HEK293T (cell line): ENCODE measurements at regions not wholly inside any gene's neighbourhood (a gene's known extent, or its start where the extent isn't known, plus 50 kb on each side); places are given as distances from the start of the nearest gene placed in this dataset.
A peak's percentile ranks its signal among the peaks of the same experiment; 100 is the strongest.

Experiments
- CTCF ChIA-PET: fragments of 350-600 bp; formaldehyde crosslinking; extraction: SDS; loops from one replicate; lab custom pipeline; 2021; ENCODE audit warnings: antibody characterized with exemption, inconsistent platforms; lab: Yijun Ruan, JAX
- POLR2A ChIA-PET: fragments of 350-600 bp; formaldehyde crosslinking; extraction: SDS; loops from one replicate; lab custom pipeline; 2020; ENCODE audit warnings: antibody characterized with exemption, inconsistent platforms; lab: Yijun Ruan, JAX
- DNase-seq: peaks from one replicate; pipeline ENCODE4 v3.0.0; 2012; ENCODE audit warnings: mixed read lengths; ENCODE audit errors: extremely low spot score
- ARNT ChIP-seq: fragments of 450-650 bp; IDR thresholded peaks from 2 replicates; pipeline ENCODE4 v1.6.1; 2017; ENCODE audit warnings: mild to moderate bottlenecking
- BHLHE40 ChIP-seq: fragments of 450-650 bp; IDR thresholded peaks from 2 replicates; pipeline ENCODE4 v1.6.1; 2016; ENCODE audit warnings: mild to moderate bottlenecking, moderate library complexity, borderline replicate concordance
- CTBP1 ChIP-seq: fragments of 450-650 bp; IDR thresholded peaks from 2 replicates; pipeline ENCODE4 v1.6.1; 2016; ENCODE audit warnings: borderline replicate concordance
- ELF4 ChIP-seq: fragments of 450-650 bp; IDR thresholded peaks from 2 replicates; pipeline ENCODE4 v1.6.1; 2017; ENCODE audit warnings: antibody characterized with exemption
- FOXA1 ChIP-seq: fragments of 450-650 bp; IDR thresholded peaks from 2 replicates; pipeline ENCODE4 v1.6.1; 2016; ENCODE audit warnings: mild to moderate bottlenecking
- FOXK2 ChIP-seq: fragments of 450-650 bp; IDR thresholded peaks from 2 replicates; pipeline ENCODE4 v1.6.1; 2016; ENCODE audit warnings: mild to moderate bottlenecking
- FOXM1 ChIP-seq: fragments of 450-650 bp; IDR thresholded peaks from 2 replicates; pipeline ENCODE4 v1.6.1; 2017; ENCODE audit warnings: mild to moderate bottlenecking, borderline replicate concordance
- HDGF ChIP-seq: fragments of 450-650 bp; IDR thresholded peaks from 2 replicates; pipeline ENCODE4 v1.6.1; 2017; ENCODE audit warnings: antibody characterized with exemption, borderline replicate concordance
- L3MBTL2 ChIP-seq: fragments of 450-650 bp; conservative IDR thresholded peaks from 2 replicates; pipeline ENCODE4 v1.6.1; 2016; ENCODE audit warnings: mild to moderate bottlenecking
- LEF1 ChIP-seq: fragments of 450-650 bp; IDR thresholded peaks from 2 replicates; pipeline ENCODE4 v1.6.1; 2017; ENCODE audit warnings: mild to moderate bottlenecking, borderline replicate concordance
- NFRKB ChIP-seq: fragments of 450-650 bp; IDR thresholded peaks from 2 replicates; pipeline ENCODE4 v1.6.1; 2016; ENCODE audit warnings: mild to moderate bottlenecking, moderate library complexity
- PKNOX1 ChIP-seq: fragments of 450-650 bp; IDR thresholded peaks from 2 replicates; pipeline ENCODE4 v1.6.1; 2016
- SP1 ChIP-seq: fragments of 450-650 bp; IDR thresholded peaks from 2 replicates; pipeline ENCODE4 v1.6.1; 2017
- SUZ12 ChIP-seq: fragments of 450-650 bp; IDR thresholded peaks from 2 replicates; pipeline ENCODE4 v1.6.1; 2016; ENCODE audit warnings: mild to moderate bottlenecking
- TARDBP ChIP-seq: fragments of 450-650 bp; IDR thresholded peaks from 2 replicates; pipeline ENCODE4 v1.6.1; 2016
- ZNF384 ChIP-seq: fragments of 450-650 bp; IDR thresholded peaks from 2 replicates; pipeline ENCODE4 v1.6.1; 2016

- no peak for TF ChIP-seq ZNF384
- TF ChIP-seq TARDBP: no peak
- TF ChIP-seq BHLHE40: no peak
- no peak for TF ChIP-seq CTBP1
- no peak for TF ChIP-seq NFRKB
- no peak for TF ChIP-seq FOXA1
- no peak for TF ChIP-seq SP1
- TF ChIP-seq L3MBTL2: no peak
- no peak for TF ChIP-seq FOXK2
- no peak for DNase-seq
- CTCF ChIA-PET: interaction anchor here (0.6 to 2.0 kb wide), 3 partner anchors 10 to 584 kb away, joined by 3 to 9 read pairs (median 3); no protein-coding TSS in a partner anchor
Measured at GRCh38 chr7:130912082-130912861, 178.3 kb upstream of the KLF14 start.

GRCh38 chr7:130912862-130913638, 179.0 kb upstream of the KLF14 start:
- ChIA-PET CTCF (interaction anchor here (0.7 to 2.0 kb wide), 3 partner anchors 10 to 69 kb away, joined by 3 to 9 read pairs (median 3); no protein-coding TSS in a partner anchor), POLR2A (interaction anchor here (0.6 to 2.7 kb wide), 6 partner anchors 8 to 483 kb away, joined by 3 to 11 read pairs (median 3); no protein-coding TSS in a partner anchor)

More at GRCh38 chr7:130912082-130912861, 178.3 kb upstream of the KLF14 start:
- POLR2A ChIA-PET: interaction anchor here (0.7 to 2.7 kb wide), 3 partner anchors 9 to 33 kb away, joined by 3 to 11 read pairs (median 3); no protein-coding TSS in a partner anchor

GRCh38 chr7:130913639-130914553, 179.9 kb upstream of the KLF14 start:
- TF ChIP-seq SP1 (no peak), HDGF (no peak), L3MBTL2 (no peak), CTBP1 (no peak), PKNOX1 (no peak), BHLHE40 (no peak), TARDBP (no peak), ZNF384 (no peak), ELF4 (no peak)
- ChIA-PET CTCF (interaction anchor here (0.6 to 1.1 kb wide), 4 partner anchors 10 to 1236 kb away, joined by 3 read pairs; no protein-coding TSS in a partner anchor), POLR2A (interaction anchor here (0.6 to 1.3 kb wide), 4 partner anchors 9 to 482 kb away, joined by 3 to 4 read pairs (median 3); no protein-coding TSS in a partner anchor)
- DNase-seq: no peak

More at GRCh38 chr7:130912862-130913638, 179.0 kb upstream of the KLF14 start:
- TF ChIP-seq CTBP1 (no peak), L3MBTL2 (peak; percentile 60; the same call in 1 of the 2 replicates), TARDBP (no peak)
- DNase-seq: no peak

GRCh38 chr7:130914554-130915294, 180.7 kb upstream of the KLF14 start:
- no peak for TF ChIP-seq FOXA1
- no peak for TF ChIP-seq HDGF
- TF ChIP-seq LEF1: no peak
- no peak for TF ChIP-seq ARNT
- TF ChIP-seq TARDBP: no peak
- no peak for TF ChIP-seq SUZ12
- no peak for TF ChIP-seq L3MBTL2
- TF ChIP-seq FOXM1: no peak
- TF ChIP-seq SP1: no peak
- no peak for TF ChIP-seq ELF4
- TF ChIP-seq NFRKB: no peak
- no peak for TF ChIP-seq PKNOX1
- ChIA-PET POLR2A (interaction anchor here (1.0 kb wide), 1 partner anchor 27 kb away, joined by 4 read pairs; no protein-coding TSS in a partner anchor), CTCF (interaction anchor here (0.6 to 1.4 kb wide), 5 partner anchors 9 to 157 kb away, joined by 3 to 7 read pairs (median 3); no protein-coding TSS in a partner anchor)
- no peak for DNase-seq

GRCh38 chr7:130917669-130918128, 183.7 kb upstream of the KLF14 start:
- DNase-seq: no peak
- ChIA-PET CTCF (no interaction called here), POLR2A (no interaction called here)
- TF ChIP-seq TARDBP: no peak
- TF ChIP-seq NFRKB: no peak
- TF ChIP-seq BHLHE40: no peak
- no peak for TF ChIP-seq FOXK2
- no peak for TF ChIP-seq HDGF
- no peak for TF ChIP-seq L3MBTL2
- TF ChIP-seq PKNOX1: no peak
- no peak for TF ChIP-seq LEF1
- TF ChIP-seq ZNF384: no peak
- TF ChIP-seq FOXA1: no peak
- TF ChIP-seq ARNT: no peak
- TF ChIP-seq SUZ12: no peak
- no peak for TF ChIP-seq SP1
- TF ChIP-seq ELF4: no peak
- TF ChIP-seq FOXM1: no peak
- no peak for TF ChIP-seq CTBP1
